ENCODE measurements at regions not wholly inside any gene's neighbourhood (a gene's known extent, or its start where the extent isn't known, plus 50 kb on each side); places are given as distances from the start of the nearest gene placed in this dataset.

DNA sequence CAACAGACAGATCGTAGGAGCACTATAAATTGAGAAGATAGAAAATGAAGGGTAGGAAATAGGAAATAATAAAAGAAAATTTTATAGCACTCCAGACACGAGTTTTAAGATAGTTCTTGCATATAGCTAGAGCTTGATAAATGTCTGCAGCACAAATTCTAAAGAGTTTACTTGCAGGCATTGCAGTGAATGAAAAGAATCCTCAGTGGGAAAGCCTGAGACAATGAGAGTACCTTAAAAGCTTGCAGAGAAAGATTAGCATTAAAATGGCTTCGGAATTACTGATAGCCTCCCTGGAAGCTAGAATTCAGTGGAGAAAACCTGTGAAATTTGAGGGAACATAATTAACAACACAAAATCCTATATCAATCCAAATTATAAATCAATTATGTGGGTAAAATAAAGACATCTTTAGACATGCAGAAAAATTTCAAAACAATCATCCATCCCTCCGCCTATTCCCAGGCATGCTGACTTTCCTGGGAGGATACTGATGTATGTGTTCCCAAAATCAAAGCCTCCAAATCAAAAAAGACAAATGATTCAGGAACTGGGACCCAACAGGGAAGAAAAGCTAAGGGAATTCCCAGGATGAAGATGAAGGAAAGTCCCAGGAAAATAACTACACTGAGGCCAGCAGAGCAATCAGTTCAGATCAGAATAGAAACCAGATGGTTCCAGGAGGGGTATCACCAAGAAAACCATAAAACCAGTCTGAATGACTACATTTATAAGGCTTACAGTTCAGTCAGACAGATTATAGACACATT, 305.9 kb upstream of the USP25 start:
- TF ChIP-seq CTCF (IDR thresholded peaks at IDR 0.05) (no peak), EP300 (IDR thresholded peaks at IDR 0.05) (no peak)
